SU-DHL-6 (cell line): ENCODE measurements at regions not wholly inside any gene's neighbourhood (a gene's known extent, or its start where the extent isn't known, plus 50 kb on each side); places are given as distances from the start of the nearest gene placed in this dataset.

Experiments
- H2AFZ ChIP-seq: fragments of 200-600 bp; sonication (generic); 2 replicates; pipeline ENCODE4 v1.6.1; 2014; ENCODE audit warnings: low read depth, mild to moderate bottlenecking, moderate library complexity, mixed read lengths, antibody characterized with exemption, low read length; ENCODE audit not compliant: severe bottlenecking
- H3F3A ChIP-seq: fragments of 200-600 bp; shearing (Covaris generic); 2 replicates; pipeline ENCODE4 v1.6.0; 2016; ENCODE audit warnings: antibody characterized with exemption, mild to moderate bottlenecking; ENCODE audit not compliant: insufficient read depth
- H3K27ac ChIP-seq: fragments of 200-600 bp; sonication (generic); 2 replicates; pipeline ENCODE4 v1.5.1; 2016; ENCODE audit warnings: low read depth, mild to moderate bottlenecking, low read length, moderate library complexity, mixed read lengths
- H3K27me3 ChIP-seq: fragments of 200-600 bp; sonication (generic), shearing (Covaris generic); 2 replicates; pipeline ENCODE4 v1.6.0; 2014; ENCODE audit warnings: mild to moderate bottlenecking, low read length
- H3K36me3 ChIP-seq: fragments of 200-600 bp; sonication (generic); 2 replicates; pipeline ENCODE4 v1.6.1; 2014; ENCODE audit warnings: mild to moderate bottlenecking, low read length, mixed read lengths
- H3K4me2 ChIP-seq: fragments of 300-600, 200-600 bp; shearing (Covaris generic), sonication (generic); 2 replicates; pipeline ENCODE4 v1.6.0; 2014; ENCODE audit warnings: low read length, low read depth, mild to moderate bottlenecking; ENCODE audit not compliant: poor library complexity, severe bottlenecking
- H3K4me3 ChIP-seq: fragments of 200-600 bp; sonication (generic); 2 replicates; pipeline ENCODE4 v1.5.1; 2014; ENCODE audit warnings: antibody characterized with exemption, low read length, mild to moderate bottlenecking, mixed read lengths; ENCODE audit not compliant: insufficient read depth, poor library complexity, severe bottlenecking
- H3K79me2 ChIP-seq: fragments of 200-600 bp; sonication (generic); 2 replicates; pipeline ENCODE4 v1.6.1; 2014; ENCODE audit warnings: mild to moderate bottlenecking, low read length, moderate library complexity; ENCODE audit not compliant: insufficient read depth
- H3K9ac ChIP-seq: fragments of 200-600 bp; sonication (generic); 2 replicates; pipeline ENCODE4 v1.7.0; 2014; ENCODE audit warnings: mild to moderate bottlenecking, low read length
- H3K9me2 ChIP-seq: fragments of 200-600 bp; sonication (generic); replicated peaks from 2 replicates; pipeline ENCODE4 v1.6.1; 2014; ENCODE audit warnings: low read length; ENCODE audit not compliant: insufficient read depth
- H3K9me3 ChIP-seq: fragments of 200-600 bp; sonication (generic); 2 replicates; pipeline ENCODE4 v1.6.1; 2014; ENCODE audit warnings: low read length, mixed read lengths; ENCODE audit not compliant: insufficient read depth
- H4K20me1 ChIP-seq: fragments of 200-600 bp; sonication (generic); 2 replicates; pipeline ENCODE4 v1.6.1; 2014; ENCODE audit warnings: low read depth, mild to moderate bottlenecking, antibody characterized with exemption, low read length, moderate library complexity, mixed read lengths
- CTCF ChIP-seq: fragments of 200-600 bp; sonication (generic); IDR thresholded peaks from one replicate; pipeline ENCODE4 v1.5.1; 2017; ENCODE audit warnings: antibody characterized with exemption, mild to moderate bottlenecking, low read length, moderate library complexity; ENCODE audit not compliant: insufficient read depth, poor library complexity, severe bottlenecking
- EZH2phosphoT487 ChIP-seq: fragments of 200-600 bp; sonication (generic), shearing (Covaris generic); conservative IDR thresholded peaks from 2 replicates; pipeline ENCODE4 v1.6.1; 2018; ENCODE audit warnings: mild to moderate bottlenecking, antibody characterized with exemption, low read length, moderate library complexity, mixed read lengths

GRCh38 chr5:74179701-74180100 is 460.8 kb downstream of the ENC1 start:
- Histone ChIP-seq H3F3A (no peaks in the 10 kb centered on the region), H3K27me3 (no peaks in the 10 kb centered on the region), H3K9me2 (no peaks in the 10 kb centered on the region), H3K4me2 (no peak overlapping the region), H3K9me3 (no peaks in the 10 kb centered on the region), H4K20me1 (no peaks in the 10 kb centered on the region), H3K4me3 (no peak overlapping the region), H3K9ac (no peak overlapping the region), H3K79me2 (no peaks in the 10 kb centered on the region), H3K27ac (no peak overlapping the region), H3K36me3 (no peaks in the 10 kb centered on the region), H2AFZ (no peak overlapping the region)
- TF ChIP-seq EZH2phosphoT487, result no peak
- no peak for TF ChIP-seq CTCF

GRCh38 chr5:74179179-74179578 is 461.3 kb downstream of the ENC1 start:
- no peak for TF ChIP-seq CTCF
- TF ChIP-seq EZH2phosphoT487, result no peak
- no peak overlapping the region for H3K9ac ChIP-seq
- no peak overlapping the region for H3K4me2 ChIP-seq
- H3K4me3 ChIP-seq, result no peak overlapping the region
- no peaks in the 10 kb centered on the region for H3K9me3 ChIP-seq
- no peaks in the 10 kb centered on the region for H3F3A ChIP-seq
- no peaks in the 10 kb centered on the region for H3K36me3 ChIP-seq
- H2AFZ ChIP-seq, result no peak overlapping the region
- H3K27ac ChIP-seq, result no peak overlapping the region
- H3K79me2 ChIP-seq, result no peaks in the 10 kb centered on the region
- H4K20me1 ChIP-seq, result no peaks in the 10 kb centered on the region
- H3K9me2 ChIP-seq, result no peaks in the 10 kb centered on the region
- no peaks in the 10 kb centered on the region for H3K27me3 ChIP-seq

- H3K4me2 ChIP-seq, result no peak overlapping the region
- H3K79me2 ChIP-seq, result no peaks in the 10 kb centered on the region
- H4K20me1 ChIP-seq, result no peaks in the 10 kb centered on the region
- no peak overlapping the region for H3K27ac ChIP-seq
- no peak overlapping the region for H3K9ac ChIP-seq
- no peak for TF ChIP-seq CTCF
- TF ChIP-seq EZH2phosphoT487, result no peak
- H3F3A ChIP-seq, result no peaks in the 10 kb centered on the region
- H3K9me2 ChIP-seq, result no peaks in the 10 kb centered on the region
- no peaks in the 10 kb centered on the region for H3K9me3 ChIP-seq
- H3K36me3 ChIP-seq, result no peaks in the 10 kb centered on the region
- no peaks in the 10 kb centered on the region for H3K27me3 ChIP-seq
- H3K4me3 ChIP-seq, result no peak overlapping the region
- H2AFZ ChIP-seq, result no peak overlapping the region
These were observed 462.6 kb downstream of the ENC1 start for GRCh38 chr5:74177961-74178360.

- Histone ChIP-seq H3K9me3 (no peaks in the 10 kb centered on the region), H3K27me3 (no peaks in the 10 kb centered on the region), H3K27ac (no peak overlapping the region), H2AFZ (no peak overlapping the region), H3K4me3 (no peak overlapping the region), H3K4me2 (no peak overlapping the region), H3K9me2 (no peaks in the 10 kb centered on the region), H3K36me3 (no peaks in the 10 kb centered on the region), H3K79me2 (no peaks in the 10 kb centered on the region), H4K20me1 (no peaks in the 10 kb centered on the region), H3F3A (no peaks in the 10 kb centered on the region), H3K9ac (no peak overlapping the region)
- TF ChIP-seq CTCF (no peak), EZH2phosphoT487 (no peak)
These were observed 466.2 kb downstream of the ENC1 start for GRCh38 chr5:74174366-74174765.
